ENCODE measurements at regions not wholly inside any gene's neighbourhood (a gene's known extent, or its start where the extent isn't known, plus 50 kb on each side); places are given as distances from the start of the nearest gene placed in this dataset.

GRCh38 chr16:58831386-58831785, 97.3 kb upstream of the GOT2 start:
- DNase-seq, result no peak
- no peaks in the 10 kb centered on the region for H3K4me1 ChIP-seq (replicated peaks; ENCODE audit: insufficient read depth)

GRCh38 chr16:58828901-58829545, 94.9 kb upstream of the GOT2 start:
- Histone ChIP-seq H4K20me1 (ENCODE audit: insufficient read depth) (no peaks in the 10 kb centered on the region), H3K4me3 (no peak overlapping the region), H3K27me3 (ENCODE audit: insufficient read depth, low read depth) (peaks cover 20% of the 10 kb centered on the region), H3K9me3 (ENCODE audit: insufficient read depth, low read depth) (no peaks in the 10 kb centered on the region), H3K9me2 (ENCODE audit: insufficient read depth) (no peaks in the 10 kb centered on the region), H3F3A (ENCODE audit: insufficient read depth, low read depth) (no peaks in the 10 kb centered on the region), H3K4me2 (0 out of 2 replicates have a peak overlapping the region, but pooled peaks have one; percentile 23), H3K4me1 (replicated peaks; ENCODE audit: insufficient read depth) (no peaks in the 10 kb centered on the region), H3K27ac (no peak overlapping the region), H2AFZ (0 out of 2 replicates have a peak overlapping the region, but pooled peaks have one; percentile 33), H3K36me3 (ENCODE audit: low read depth) (no peaks in the 10 kb centered on the region), H3K79me2 (ENCODE audit: low read depth) (no peaks in the 10 kb centered on the region)
- intact Hi-C loops (cut with micrococcal nuclease; ENCODE audit: unreplicated experiment), result no loop called here
- DNase-seq, result no peak
- ChIA-PET POLR2A (ENCODE audit: unreplicated experiment) (no interaction called here), CTCF (no interaction called here)
- TF ChIP-seq CTCF (conservative IDR thresholded peaks at IDR 0.05) (no peak), EZH2 (IDR thresholded peaks at IDR 0.05; ENCODE audit: low read depth) (no peak)
- no TSS peak for BruUV-seq (replicated peaks)

More at GRCh38 chr16:58831386-58831785, 97.3 kb upstream of the GOT2 start:
- no peaks in the 10 kb centered on the region for H3K79me2 ChIP-seq (ENCODE audit: low read depth)
- intact Hi-C loops (cut with micrococcal nuclease; ENCODE audit: unreplicated experiment), result no loop called here
- TF ChIP-seq EZH2 (IDR thresholded peaks at IDR 0.05; ENCODE audit: low read depth) (no peak), CTCF (conservative IDR thresholded peaks at IDR 0.05) (no peak)
- H3K4me3 ChIP-seq, result no peak overlapping the region
- no peaks in the 10 kb centered on the region for H3K9me3 ChIP-seq (ENCODE audit: insufficient read depth, low read depth)
- H3K9me2 ChIP-seq (ENCODE audit: insufficient read depth), result no peaks in the 10 kb centered on the region
- H4K20me1 ChIP-seq (ENCODE audit: insufficient read depth), result no peaks in the 10 kb centered on the region
- H3K36me3 ChIP-seq (ENCODE audit: low read depth), result no peaks in the 10 kb centered on the region
- H3F3A ChIP-seq (ENCODE audit: insufficient read depth, low read depth), result no peaks in the 10 kb centered on the region
- H3K27me3 ChIP-seq (ENCODE audit: insufficient read depth, low read depth), result peaks cover 32% of the 10 kb centered on the region
- ChIA-PET CTCF (no interaction called here), POLR2A (ENCODE audit: unreplicated experiment) (no interaction called here)
- no peak overlapping the region for H2AFZ ChIP-seq
- H3K27ac ChIP-seq, result no peak overlapping the region
- no peak overlapping the region for H3K4me2 ChIP-seq
- no TSS peak for BruUV-seq (replicated peaks)

GRCh38 chr16:58824201-58824600, 90.1 kb upstream of the GOT2 start:
- TF ChIP-seq EZH2 (IDR thresholded peaks at IDR 0.05; ENCODE audit: low read depth), result no peak
- no peak for TF ChIP-seq CTCF (conservative IDR thresholded peaks at IDR 0.05)
- no peak for DNase-seq
- Histone ChIP-seq H3K4me1 (replicated peaks; ENCODE audit: insufficient read depth) (no peaks in the 10 kb centered on the region), H3K36me3 (ENCODE audit: low read depth) (no peaks in the 10 kb centered on the region), H2AFZ (no peak overlapping the region), H3K4me2 (no peak overlapping the region), H3K4me3 (no peak overlapping the region), H4K20me1 (ENCODE audit: insufficient read depth) (no peaks in the 10 kb centered on the region), H3K27me3 (ENCODE audit: insufficient read depth, low read depth) (0 out of 2 replicates have a peak, but pooled peaks cover 3% of the 10 kb centered on the region), H3K79me2 (ENCODE audit: low read depth) (no peaks in the 10 kb centered on the region), H3K9me2 (ENCODE audit: insufficient read depth) (no peaks in the 10 kb centered on the region), H3K27ac (no peak overlapping the region), H3F3A (ENCODE audit: insufficient read depth, low read depth) (no peaks in the 10 kb centered on the region), H3K9me3 (ENCODE audit: insufficient read depth, low read depth) (no peaks in the 10 kb centered on the region)
- intact Hi-C loops (cut with micrococcal nuclease; ENCODE audit: unreplicated experiment), result no loop called here
- POLR2A ChIA-PET (ENCODE audit: unreplicated experiment), result no interaction called here
- no TSS peak for BruUV-seq (replicated peaks)
- CTCF ChIA-PET, result no interaction called here

All from PC-9 (cell line).